Renal cortex interstitium (tissue), 11 donors: ENCODE measurements at regions not wholly inside any gene's neighbourhood (a gene's known extent, or its start where the extent isn't known, plus 50 kb on each side); places are given as distances from the start of the nearest gene placed in this dataset.
"Not testable (repeated sequence)": the region's sequence is repeated elsewhere in the genome, so short reads cannot be mapped to it uniquely, and the experiment has no call there.

Experiments
- DNase-seq, 11 donors: peaks; one replicate each; pipeline ENCODE4 v3.0.0-alpha.2; 2013; ENCODE audit warnings: low read depth in 9 of 11, low spot score in 4 of 11; ENCODE audit errors: extremely low read depth in 1 of 11

- DNase-seq: no peak
These were observed 282.2 kb downstream of the SLITRK5 start for GRCh38 chr13:87953381-87953780.

DNA sequence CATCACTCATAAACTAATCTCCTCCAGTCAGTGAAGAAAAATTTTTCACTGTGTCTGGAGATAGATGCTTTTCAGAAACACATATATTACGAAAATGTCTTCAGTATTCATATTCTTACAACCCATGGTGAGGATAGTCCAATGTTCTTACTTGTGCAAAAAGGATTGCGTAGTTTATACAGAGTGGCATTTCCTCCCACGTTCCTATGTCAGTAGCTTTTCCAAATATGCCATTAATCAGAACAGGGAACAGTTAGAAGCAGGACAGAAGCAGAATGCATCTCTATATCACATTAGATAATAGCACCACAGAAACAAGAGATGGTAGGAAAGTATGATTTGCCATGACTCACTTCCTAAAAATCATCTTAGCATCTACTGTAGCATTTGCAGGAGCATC lies 282.9 kb downstream of the SLITRK5 start:
- DNase-seq: no peak

DNA sequence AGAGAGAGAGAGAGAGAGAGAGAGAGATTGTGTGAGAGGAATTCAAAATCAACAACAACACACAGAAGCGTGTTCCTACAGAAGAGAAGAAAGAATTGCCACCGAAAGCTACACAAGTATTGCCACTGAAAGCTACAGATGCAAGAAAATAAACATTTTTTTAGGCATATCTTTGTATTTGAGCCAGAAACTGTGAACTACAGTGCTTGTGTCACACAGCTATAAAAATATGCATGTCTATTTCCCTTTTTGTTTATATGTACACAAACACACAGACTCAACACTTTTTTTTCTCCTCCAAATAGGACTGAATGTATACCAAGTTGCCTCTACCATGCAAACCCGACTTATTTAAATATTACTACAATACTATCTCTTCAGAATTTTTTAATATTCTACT lies 290.4 kb downstream of the SLITRK5 start:
- no peak for DNase-seq

- no peak for DNase-seq
These were observed 301.4 kb downstream of the SLITRK5 start for GRCh38 chr13:87972568-87972967.

GRCh38 chr13:87975035-87975434 lies 303.9 kb downstream of the SLITRK5 start:
- no peak for DNase-seq

DNA sequence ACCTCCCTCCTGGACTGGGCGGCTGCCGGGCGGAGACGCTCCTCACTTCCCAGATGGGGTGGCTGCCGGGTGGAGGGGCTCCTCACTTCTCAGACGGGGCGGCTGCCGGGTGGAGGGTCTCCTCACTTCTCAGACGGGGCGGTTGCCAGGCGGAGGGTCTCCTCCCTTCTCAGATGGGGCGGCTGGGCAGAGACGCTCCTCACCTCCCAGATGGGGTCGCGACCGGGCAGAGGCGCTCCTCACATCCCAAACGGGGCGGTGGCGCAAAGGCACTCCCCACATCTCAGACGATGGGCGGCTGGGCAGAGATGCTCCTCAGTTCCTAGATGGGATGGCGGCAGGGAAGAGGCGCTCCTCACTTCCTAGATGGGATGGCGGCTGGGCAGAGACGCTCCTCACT lies 305.5 kb downstream of the SLITRK5 start:
- DNase-seq: not testable (repeated sequence)

GRCh38 chr13:87981416-87981815 lies 310.2 kb downstream of the SLITRK5 start:
- DNase-seq: no peak

DNA sequence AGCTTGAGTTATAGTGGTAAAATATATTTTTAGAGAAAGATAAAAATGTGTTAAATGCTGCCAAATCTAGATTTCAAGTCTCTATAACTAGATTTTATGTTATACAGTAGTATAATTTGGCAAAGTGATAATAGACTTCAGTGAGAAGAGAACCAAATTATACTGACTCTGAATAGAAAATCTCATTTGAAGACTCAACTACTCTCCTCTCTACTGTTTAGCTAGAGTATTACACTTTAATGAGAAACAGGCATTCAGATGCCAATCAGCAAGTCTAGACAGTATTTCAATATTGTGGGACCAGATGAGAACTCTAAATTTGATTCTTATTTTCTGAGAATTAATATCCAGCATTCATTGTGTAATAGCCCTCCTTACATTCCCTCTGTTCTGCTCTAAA lies 311.2 kb downstream of the SLITRK5 start:
- no peak for DNase-seq

DNA sequence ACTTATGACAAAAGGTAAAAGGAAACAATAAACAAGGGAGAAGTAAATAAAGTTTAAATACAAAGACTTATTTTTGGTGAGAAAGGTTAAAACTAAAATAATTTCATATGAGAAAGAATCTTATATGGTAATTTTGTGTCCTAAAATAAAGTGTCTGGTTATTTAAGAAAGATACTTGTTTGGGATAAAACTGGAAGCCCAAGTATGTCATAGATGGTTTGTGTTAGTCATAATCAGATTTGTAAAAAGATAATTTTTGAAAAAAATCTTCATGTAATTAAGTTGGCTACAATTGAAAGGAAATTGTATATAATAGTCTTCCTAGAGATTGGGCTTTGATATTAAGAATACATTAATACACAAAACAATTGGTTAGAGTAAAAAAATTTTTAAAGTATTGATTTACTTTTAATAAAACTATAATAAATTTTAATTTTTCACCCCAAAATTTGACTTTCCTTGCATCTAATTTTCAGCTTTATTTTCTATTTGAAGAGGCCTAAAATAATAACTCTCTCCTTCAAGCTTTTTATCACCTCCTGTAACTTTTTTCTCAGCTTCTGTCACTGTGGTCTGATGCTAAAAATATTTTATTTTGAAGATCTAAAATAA lies 315.6 kb downstream of the SLITRK5 start:
- DNase-seq: no peak

- no peak for DNase-seq
These were observed 326.9 kb downstream of the SLITRK5 start for GRCh38 chr13:87998081-87998480.

- DNase-seq: no peak
These were observed 328.1 kb downstream of the SLITRK5 start for GRCh38 chr13:87999240-87999700.

GRCh38 chr13:87999788-88000187 lies 328.6 kb downstream of the SLITRK5 start:
- DNase-seq: no peak

GRCh38 chr13:88000239-88000638 lies 329.1 kb downstream of the SLITRK5 start:
- DNase-seq: no peak

DNA sequence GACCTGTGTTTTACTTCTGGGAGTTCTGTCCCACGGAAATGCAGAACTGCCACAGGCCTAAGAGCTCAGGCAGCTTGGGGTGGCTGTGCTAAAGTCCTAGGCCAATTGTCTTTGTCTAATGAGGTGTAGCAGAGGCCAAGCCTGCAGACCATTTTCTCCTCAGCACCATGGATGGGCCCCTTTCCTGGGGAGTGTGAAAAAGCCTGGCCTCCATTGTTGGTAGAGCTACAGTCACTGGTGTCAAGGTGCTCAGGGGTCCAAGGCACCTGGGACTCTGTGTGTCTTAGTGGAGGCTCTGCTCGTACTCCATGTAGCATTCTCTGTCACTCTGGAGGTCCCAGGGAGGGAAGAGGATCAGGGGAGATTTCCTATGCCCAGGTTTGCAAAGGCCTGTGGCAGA lies 329.6 kb downstream of the SLITRK5 start:
- no peak for DNase-seq

DNA sequence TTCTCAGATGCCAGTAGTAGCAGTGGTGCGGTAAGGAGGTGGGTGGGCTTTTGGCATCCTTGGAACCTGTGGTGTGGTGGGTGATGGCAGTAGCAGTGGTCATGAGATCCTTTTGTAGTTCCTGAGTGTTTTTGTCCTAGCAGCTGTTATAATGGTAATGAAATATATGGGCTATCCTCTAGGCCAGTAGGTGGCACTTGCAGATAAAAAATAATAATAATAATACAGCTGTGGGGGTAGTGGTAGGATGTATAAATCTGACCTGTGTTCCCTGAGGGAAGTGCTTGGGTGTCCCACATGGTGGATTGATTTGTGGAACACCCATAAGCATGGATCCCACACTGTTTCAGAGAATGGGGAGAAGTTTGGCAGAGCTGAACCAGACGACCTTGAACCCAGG lies 334.0 kb downstream of the SLITRK5 start:
- DNase-seq: no peak

DNA sequence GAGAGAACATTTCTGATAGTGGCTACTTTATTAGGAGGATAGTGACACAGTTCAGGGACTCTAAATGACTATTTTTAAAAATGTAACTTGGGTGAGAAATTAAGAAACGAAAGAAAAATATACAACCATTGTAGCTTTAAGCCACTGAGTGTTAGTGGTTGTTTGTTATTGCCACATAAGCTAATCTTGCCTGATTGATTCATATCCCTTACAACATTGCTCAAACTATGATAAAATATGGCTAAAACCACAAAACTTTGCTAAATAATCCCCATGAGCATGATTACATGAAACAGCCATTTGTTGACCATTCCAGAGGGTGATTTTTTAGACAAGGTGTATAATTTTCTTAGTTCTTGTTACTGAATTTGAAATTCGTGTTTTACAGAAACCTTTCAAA lies 343.4 kb downstream of the SLITRK5 start:
- no peak for DNase-seq

DNA sequence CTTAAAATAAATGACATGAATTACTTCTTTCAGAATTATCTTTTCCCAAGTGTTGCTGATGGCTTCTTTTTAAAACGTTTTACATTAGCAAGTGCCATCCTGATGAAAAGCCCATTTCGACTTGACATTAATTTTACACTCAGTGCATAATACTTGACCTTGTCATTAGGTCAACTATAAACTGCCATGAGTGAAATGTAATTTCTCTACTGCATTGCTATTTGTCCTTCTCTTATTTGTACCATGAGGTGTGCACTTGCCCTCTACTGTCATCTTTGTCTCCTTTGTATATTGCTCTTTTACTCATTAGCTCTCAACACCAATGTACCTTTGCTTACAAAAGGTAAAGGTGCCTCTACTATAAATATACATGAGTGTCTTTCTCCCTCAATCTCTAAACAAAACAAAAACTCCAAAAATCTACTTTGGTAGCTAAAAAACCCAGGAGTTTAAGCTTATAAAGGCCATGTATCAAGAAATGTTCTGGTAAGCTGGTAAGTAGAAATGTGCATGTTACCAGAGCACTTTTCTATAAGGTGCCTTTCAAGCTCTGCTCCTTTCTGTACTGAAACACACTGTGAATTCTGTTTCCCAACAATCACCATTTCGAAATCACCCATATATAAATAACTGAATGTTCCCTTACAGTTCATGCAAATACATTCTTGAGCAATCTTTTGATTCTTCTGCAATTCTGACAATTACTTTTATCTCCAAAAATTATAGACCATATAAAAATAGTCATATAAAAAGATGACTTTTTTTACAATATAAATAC lies 351.4 kb downstream of the SLITRK5 start:
- DNase-seq: no peak

DNA sequence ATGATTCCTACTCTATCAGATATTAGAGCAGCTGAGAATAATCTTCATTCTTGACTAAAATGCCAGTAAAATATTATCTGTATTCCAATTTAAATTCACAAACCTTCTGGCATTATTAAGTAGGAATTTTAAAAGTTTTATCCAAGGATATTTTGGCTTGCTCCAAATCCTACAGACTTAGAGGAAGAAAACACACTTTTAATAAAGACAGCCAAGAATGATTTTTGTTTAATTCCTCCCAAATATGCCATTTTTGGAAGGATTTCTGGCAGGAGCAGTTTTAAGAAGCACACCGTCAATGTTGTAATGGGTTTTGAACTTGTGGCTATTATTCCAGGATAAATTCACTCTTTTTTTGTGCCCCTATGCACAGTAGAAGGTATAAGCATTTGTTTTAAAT lies 355.1 kb downstream of the SLITRK5 start:
- no peak for DNase-seq

DNA sequence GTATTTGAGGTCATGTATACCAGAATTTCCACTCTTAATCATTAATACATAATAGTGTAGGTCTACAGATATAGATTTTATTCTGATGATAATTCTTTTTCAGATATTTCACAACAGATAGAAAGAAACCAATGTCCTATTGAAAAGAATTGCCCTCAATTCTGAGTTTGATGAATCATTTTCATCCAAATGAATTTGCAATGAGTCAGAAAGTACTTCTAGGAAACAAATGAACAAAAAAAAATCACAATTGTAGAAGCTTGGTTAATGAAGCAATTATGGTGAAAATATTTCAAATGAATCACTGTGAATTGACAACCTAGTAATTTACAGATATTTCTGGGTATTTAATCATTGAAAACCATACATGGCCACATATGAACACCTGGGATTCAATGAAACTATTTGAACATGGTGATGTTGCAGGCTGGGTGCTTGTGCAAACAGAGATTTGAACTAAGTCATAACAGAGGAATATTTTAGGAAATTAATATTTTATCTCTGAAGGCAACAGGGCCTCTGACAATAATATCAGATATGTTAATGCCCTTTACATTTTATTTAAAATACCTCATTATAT lies 360.9 kb downstream of the SLITRK5 start:
- DNase-seq: no peak

DNA sequence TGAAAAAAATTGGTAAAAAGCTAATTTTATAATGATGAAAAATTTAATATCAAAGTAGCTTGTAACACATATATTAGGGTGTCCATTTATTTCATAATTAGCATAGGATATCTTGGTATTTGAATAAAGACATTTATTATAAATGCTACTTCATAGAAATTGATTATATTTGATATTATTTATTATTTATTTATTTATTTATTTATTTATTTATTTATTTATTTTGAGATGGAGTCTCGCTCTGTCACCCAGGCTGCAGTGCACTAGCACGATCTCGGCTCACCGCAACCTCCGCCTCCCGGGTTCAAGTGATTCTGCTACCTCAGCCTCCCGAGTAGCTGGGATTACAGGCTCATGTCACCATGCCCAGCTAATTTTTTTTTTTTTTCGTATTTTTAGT lies 365.0 kb downstream of the SLITRK5 start:
- not testable (repeated sequence) for DNase-seq

- no peak for DNase-seq
These were observed 371.3 kb downstream of the SLITRK5 start for GRCh38 chr13:88042489-88042888.
